PC-3 (cell line): ENCODE measurements at regions not wholly inside any gene's neighbourhood (a gene's known extent, or its start where the extent isn't known, plus 50 kb on each side); places are given as distances from the start of the nearest gene placed in this dataset.

Experiments
- ATAC-seq: fragments of 200-7000 bp; cut with Tn5 transposase; 2 replicates; pipeline ENCODE4 v1.9.1; 2020; ENCODE audit warnings: mild to moderate bottlenecking, moderate library complexity
- BruUV-seq: library from RNA; stranded (reverse); fragments of 400-500 nt; replicated peaks from 2 replicates; lab custom pipeline; 2021; lab: Mats Ljungman, UMichigan
- CTCF ChIA-PET: fragments of 300-600 bp; sonication (Branson Sonifier 250); formaldehyde crosslinking; loops from one replicate; lab custom pipeline; 2022; ENCODE audit warnings: antibody characterized with exemption; lab: Charles Lee
- POLR2A ChIA-PET: fragments of 300-600 bp; sonication (Branson Sonifier 250); formaldehyde crosslinking; loops from one replicate; lab custom pipeline; 2022; ENCODE audit warnings: antibody characterized with exemption; ENCODE audit not compliant: unreplicated experiment; lab: Charles Lee
- DNase-seq: peaks from one replicate; pipeline ENCODE4 v3.0.0-alpha.2; 2015
- H2AFZ ChIP-seq: fragments of 300-600 bp; sonication (generic); 2 replicates; pipeline ENCODE4 v1.6.0; 2016; ENCODE audit warnings: antibody characterized with exemption, low read length
- H3F3A ChIP-seq: fragments of 300-600 bp; sonication (generic); one replicate; pipeline ENCODE4 v1.6.0; 2017; ENCODE audit warnings: antibody characterized with exemption, low read length, control low read depth, mild to moderate bottlenecking; ENCODE audit not compliant: unreplicated experiment
- H3K27ac ChIP-seq: fragments of 300-600 bp; sonication (generic); 2 replicates; pipeline ENCODE4 v1.5.1; 2016; ENCODE audit warnings: mild to moderate bottlenecking, low read length
- H3K27me3 ChIP-seq: fragments of 300-600 bp; sonication (generic); 2 replicates; pipeline ENCODE4 v1.6.1; 2016; ENCODE audit warnings: low read length, mixed read lengths
- H3K36me3 ChIP-seq: fragments of 300-600 bp; sonication (generic); 2 replicates; pipeline ENCODE4 v1.6.1; 2016; ENCODE audit warnings: low read depth, mixed run types, low read length, mixed read lengths
- H3K4me1 ChIP-seq: fragments of 300-600 bp; sonication (generic); 2 replicates; pipeline ENCODE4 v1.5.1; 2016; ENCODE audit warnings: low read length; ENCODE audit not compliant: insufficient read depth
- H3K4me2 ChIP-seq: fragments of 300-600 bp; sonication (generic); 2 replicates; pipeline ENCODE4 v1.6.0; 2016; ENCODE audit warnings: low read length
- H3K4me3 ChIP-seq: fragments of 300-600 bp; sonication (generic); 2 replicates; pipeline ENCODE4 v1.5.1; 2016; ENCODE audit warnings: mild to moderate bottlenecking, low read length, mixed read lengths
- H3K79me2 ChIP-seq: fragments of 300-600 bp; sonication (generic); 2 replicates; pipeline ENCODE4 v1.6.1; 2017; ENCODE audit warnings: low read length, mixed read lengths
- H3K9ac ChIP-seq: fragments of 300-600 bp; sonication (generic); 2 replicates; pipeline ENCODE4 v1.6.0; 2016; ENCODE audit warnings: mild to moderate bottlenecking, low read length
- H3K9me2 ChIP-seq: fragments of 300-600 bp; sonication (generic); replicated peaks from 2 replicates; pipeline ENCODE4 v1.6.1; 2016; ENCODE audit warnings: mixed run types, low read length, mixed read lengths
- H3K9me3 ChIP-seq: fragments of 300-600 bp; sonication (generic); 2 replicates; pipeline ENCODE4 v1.6.1; 2016; ENCODE audit warnings: low read length, mixed read lengths
- H4K20me1 ChIP-seq: fragments of 300-600 bp; sonication (generic); 2 replicates; pipeline ENCODE4 v1.6.1; 2016; ENCODE audit warnings: low read length, mixed read lengths
- EZH2 ChIP-seq: fragments of 300-600 bp; sonication (generic); IDR thresholded peaks from one replicate; pipeline ENCODE4 v1.6.1; 2017; ENCODE audit warnings: antibody characterized with exemption, mild to moderate bottlenecking, low read length; ENCODE audit not compliant: unreplicated experiment
- EZH2phosphoT487 ChIP-seq: fragments of 300-600 bp; sonication (generic); IDR thresholded peaks from 2 replicates; pipeline ENCODE4 v1.6.1; 2018; ENCODE audit warnings: mild to moderate bottlenecking, antibody characterized with exemption, low read length, borderline replicate concordance
- intact Hi-C: fragments of 100-400 bp; cut with micrococcal nuclease; formaldehyde crosslinking; loops from 2 replicates; pipeline ENCODE4 v1.9.0; 2023
- TF ChIP-seq, protein P1 (sequence below): fragments of 300-600 bp; sonication (generic); conservative IDR thresholded peaks from 2 replicates; pipeline ENCODE4 v1.5.1; 2017; ENCODE audit warnings: antibody characterized with exemption, low read depth, mild to moderate bottlenecking, low read length

- no peak for TF ChIP-seq EZH2phosphoT487
- no peak for TF ChIP-seq EZH2
- TF ChIP-seq, protein P1, sequence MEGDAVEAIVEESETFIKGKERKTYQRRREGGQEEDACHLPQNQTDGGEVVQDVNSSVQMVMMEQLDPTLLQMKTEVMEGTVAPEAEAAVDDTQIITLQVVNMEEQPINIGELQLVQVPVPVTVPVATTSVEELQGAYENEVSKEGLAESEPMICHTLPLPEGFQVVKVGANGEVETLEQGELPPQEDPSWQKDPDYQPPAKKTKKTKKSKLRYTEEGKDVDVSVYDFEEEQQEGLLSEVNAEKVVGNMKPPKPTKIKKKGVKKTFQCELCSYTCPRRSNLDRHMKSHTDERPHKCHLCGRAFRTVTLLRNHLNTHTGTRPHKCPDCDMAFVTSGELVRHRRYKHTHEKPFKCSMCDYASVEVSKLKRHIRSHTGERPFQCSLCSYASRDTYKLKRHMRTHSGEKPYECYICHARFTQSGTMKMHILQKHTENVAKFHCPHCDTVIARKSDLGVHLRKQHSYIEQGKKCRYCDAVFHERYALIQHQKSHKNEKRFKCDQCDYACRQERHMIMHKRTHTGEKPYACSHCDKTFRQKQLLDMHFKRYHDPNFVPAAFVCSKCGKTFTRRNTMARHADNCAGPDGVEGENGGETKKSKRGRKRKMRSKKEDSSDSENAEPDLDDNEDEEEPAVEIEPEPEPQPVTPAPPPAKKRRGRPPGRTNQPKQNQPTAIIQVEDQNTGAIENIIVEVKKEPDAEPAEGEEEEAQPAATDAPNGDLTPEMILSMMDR, result no peak
- POLR2A ChIA-PET, result no interaction called here
- intact Hi-C loops, result loop anchor here (5.0 kb wide), 1 partner anchor 509 kb away; no protein-coding TSS in a partner anchor
- Histone ChIP-seq H3K9ac (no peak overlapping the region), H3K36me3 (no peaks in the 10 kb centered on the region), H3K4me2 (no peak overlapping the region), H3K79me2 (no peaks in the 10 kb centered on the region), H2AFZ (no peak overlapping the region), H3K27me3 (peaks cover 52% of the 10 kb centered on the region), H4K20me1 (no peaks in the 10 kb centered on the region), H3K4me3 (no peak overlapping the region), H3K4me1 (no peaks in the 10 kb centered on the region), H3K27ac (no peak overlapping the region), H3K9me2 (no peaks in the 10 kb centered on the region), H3K9me3 (no peaks in the 10 kb centered on the region), H3F3A (no peaks in the 10 kb centered on the region)
- no peak for DNase-seq
- no peak for ATAC-seq
- CTCF ChIA-PET, result no interaction called here
- no TSS peak for BruUV-seq
Observed at GRCh38 chr6:24056567-24056966, 69.4 kb upstream of the NRSN1 start.

- no peaks in the 10 kb centered on the region for H3K9me2 ChIP-seq
- no peak for ATAC-seq
- no peaks in the 10 kb centered on the region for H3K79me2 ChIP-seq
- H3K27ac ChIP-seq, result no peak overlapping the region
- H3K9ac ChIP-seq, result no peak overlapping the region
- no peak overlapping the region for H3K4me2 ChIP-seq
- H2AFZ ChIP-seq, result no peak overlapping the region
- peaks cover 52% of the 10 kb centered on the region for H3K27me3 ChIP-seq
- intact Hi-C loops, result loop anchor here (5.0 kb wide), 1 partner anchor 510 kb away; no protein-coding TSS in a partner anchor
- no peak for TF ChIP-seq EZH2
- TF ChIP-seq, protein P1, result no peak
- H3K4me3 ChIP-seq, result no peak overlapping the region
- H4K20me1 ChIP-seq, result no peaks in the 10 kb centered on the region
- ChIA-PET POLR2A (no interaction called here), CTCF (no interaction called here)
- BruUV-seq, result no TSS peak
- H3F3A ChIP-seq, result no peaks in the 10 kb centered on the region
- no peaks in the 10 kb centered on the region for H3K4me1 ChIP-seq
- DNase-seq, result no peak
- H3K36me3 ChIP-seq, result no peaks in the 10 kb centered on the region
- H3K9me3 ChIP-seq, result no peaks in the 10 kb centered on the region
Observed at GRCh38 chr6:24057030-24057429, 69.0 kb upstream of the NRSN1 start.

DNA sequence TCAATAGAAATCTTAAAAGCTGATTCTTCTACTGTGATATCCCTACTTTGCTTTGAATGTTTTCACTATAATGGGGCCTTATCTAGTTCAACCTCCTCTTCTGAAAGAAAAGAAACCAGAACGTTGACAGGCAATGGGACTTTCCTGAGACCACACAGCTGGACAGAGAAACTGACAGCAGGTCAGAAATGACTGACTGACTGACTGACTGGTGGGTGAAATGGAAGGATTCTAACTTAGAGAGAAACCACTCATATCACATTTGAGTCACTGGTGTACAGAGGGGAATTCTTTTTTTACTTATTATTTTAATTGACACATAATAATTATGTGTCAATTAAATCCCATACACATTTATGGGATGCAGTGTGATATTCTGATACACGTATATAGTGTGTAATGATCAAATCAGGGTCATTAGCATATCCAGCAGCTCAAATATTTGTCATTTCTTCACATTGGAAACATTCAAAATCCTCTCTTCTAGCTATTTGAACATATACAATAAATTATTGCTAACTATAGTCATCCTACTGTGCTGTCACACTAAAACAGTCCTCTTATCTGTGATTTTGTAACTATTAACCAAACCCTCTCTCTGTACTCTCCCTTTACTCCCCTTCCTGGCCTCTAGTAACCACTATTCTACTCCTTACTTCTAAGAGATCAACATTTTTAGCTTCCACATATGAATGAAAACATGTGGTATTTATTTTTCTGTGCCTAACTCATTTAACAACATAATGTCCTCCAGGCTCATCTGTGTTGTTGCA, 64.8 kb upstream of the NRSN1 start:
- H3K4me3 ChIP-seq, result no peak overlapping the region
- H3K9ac ChIP-seq, result no peak overlapping the region
- peaks cover 39% of the 10 kb centered on the region for H3K27me3 ChIP-seq
- H3K36me3 ChIP-seq, result no peaks in the 10 kb centered on the region
- H3K9me3 ChIP-seq, result no peaks in the 10 kb centered on the region
- no peaks in the 10 kb centered on the region for H3K79me2 ChIP-seq
- POLR2A ChIA-PET, result no interaction called here
- intact Hi-C loops, result loop anchor here (10.0 kb wide), 1 partner anchor 324 kb away; no protein-coding TSS in a partner anchor
- no peaks in the 10 kb centered on the region for H3K9me2 ChIP-seq
- ATAC-seq (no peak), DNase-seq (no peak)
- BruUV-seq, result no TSS peak
- no peak overlapping the region for H3K4me2 ChIP-seq
- no peaks in the 10 kb centered on the region for H4K20me1 ChIP-seq
- no peaks in the 10 kb centered on the region for H3K4me1 ChIP-seq
- H3F3A ChIP-seq, result no peaks in the 10 kb centered on the region
- H2AFZ ChIP-seq, result no peak overlapping the region
- TF ChIP-seq EZH2, result no peak
- TF ChIP-seq, protein P1, result no peak
- TF ChIP-seq EZH2phosphoT487, result no peak
- H3K27ac ChIP-seq, result no peak overlapping the region
- CTCF ChIA-PET, result interaction anchor here (0.6 kb wide), 1 partner anchor 222 kb away, joined by 3 read pairs; no protein-coding TSS in a partner anchor
